ENCODE measurements at regions not wholly inside any gene's neighbourhood (a gene's known extent, or its start where the extent isn't known, plus 50 kb on each side); places are given as distances from the start of the nearest gene placed in this dataset.

DNA sequence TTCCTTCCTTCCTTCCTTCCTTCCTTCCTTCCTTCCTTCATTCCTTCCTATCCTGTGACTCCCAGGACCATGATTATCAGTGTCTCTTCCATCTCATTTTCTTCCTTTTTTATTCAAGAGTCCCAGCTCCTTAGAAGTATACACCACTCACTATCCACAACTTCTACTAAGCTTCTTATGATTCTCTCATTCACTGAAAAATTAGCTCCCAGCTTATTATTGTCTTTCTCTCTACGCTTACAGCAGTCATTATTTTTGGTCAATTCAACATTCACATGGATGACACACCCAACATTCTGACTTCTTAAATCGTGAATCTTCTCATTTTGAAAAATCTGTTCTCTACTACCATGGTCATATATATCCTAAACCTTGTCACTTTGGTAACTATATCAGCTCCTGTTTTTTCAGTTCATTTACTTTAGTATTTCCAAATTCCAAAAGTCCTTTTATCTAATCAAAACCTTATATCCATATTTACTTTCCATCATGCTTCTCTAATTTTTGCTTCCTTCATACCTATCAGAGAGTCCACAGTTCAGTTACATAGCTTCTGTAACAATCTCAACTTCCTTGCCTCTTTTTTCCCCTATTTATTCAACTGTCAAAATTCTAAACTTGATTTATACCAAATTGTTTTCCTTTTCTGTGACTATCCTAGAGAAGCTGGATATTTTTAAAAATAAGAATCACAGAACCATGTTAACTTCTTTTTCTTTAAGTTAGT lies 677.5 kb downstream of the RAPGEF2 start:
- TF ChIP-seq, protein P1, sequence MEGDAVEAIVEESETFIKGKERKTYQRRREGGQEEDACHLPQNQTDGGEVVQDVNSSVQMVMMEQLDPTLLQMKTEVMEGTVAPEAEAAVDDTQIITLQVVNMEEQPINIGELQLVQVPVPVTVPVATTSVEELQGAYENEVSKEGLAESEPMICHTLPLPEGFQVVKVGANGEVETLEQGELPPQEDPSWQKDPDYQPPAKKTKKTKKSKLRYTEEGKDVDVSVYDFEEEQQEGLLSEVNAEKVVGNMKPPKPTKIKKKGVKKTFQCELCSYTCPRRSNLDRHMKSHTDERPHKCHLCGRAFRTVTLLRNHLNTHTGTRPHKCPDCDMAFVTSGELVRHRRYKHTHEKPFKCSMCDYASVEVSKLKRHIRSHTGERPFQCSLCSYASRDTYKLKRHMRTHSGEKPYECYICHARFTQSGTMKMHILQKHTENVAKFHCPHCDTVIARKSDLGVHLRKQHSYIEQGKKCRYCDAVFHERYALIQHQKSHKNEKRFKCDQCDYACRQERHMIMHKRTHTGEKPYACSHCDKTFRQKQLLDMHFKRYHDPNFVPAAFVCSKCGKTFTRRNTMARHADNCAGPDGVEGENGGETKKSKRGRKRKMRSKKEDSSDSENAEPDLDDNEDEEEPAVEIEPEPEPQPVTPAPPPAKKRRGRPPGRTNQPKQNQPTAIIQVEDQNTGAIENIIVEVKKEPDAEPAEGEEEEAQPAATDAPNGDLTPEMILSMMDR (IDR thresholded peaks at IDR 0.05) = no peak
- TF ChIP-seq POLR2A (IDR thresholded peaks at IDR 0.05) = no peak

Measured in lower leg skin (tissue), 3 donors.